ENCODE measurements at regions not wholly inside any gene's neighbourhood (a gene's known extent, or its start where the extent isn't known, plus 50 kb on each side); places are given as distances from the start of the nearest gene placed in this dataset.

- no peak overlapping the region for H3K4me2 ChIP-seq (ENCODE audit: low read length)
- no peaks in the 10 kb centered on the region for H3K9me2 ChIP-seq (replicated peaks; ENCODE audit: low read length)
- DNase-seq (no peak), ATAC-seq (no peak)
- TF ChIP-seq EZH2phosphoT487 (IDR thresholded peaks at IDR 0.05; ENCODE audit: borderline replicate concordance, low read length) (no peak), EZH2 (IDR thresholded peaks at IDR 0.05; ENCODE audit: low read length, unreplicated experiment) (no peak), CTCF (conservative IDR thresholded peaks at IDR 0.05; ENCODE audit: low read depth, low read length) (no peak)
- H3K9me3 ChIP-seq (ENCODE audit: low read length) = peaks cover 16% of the 10 kb centered on the region; the same call in 1 of the 2 replicates
- H3K27me3 ChIP-seq (ENCODE audit: low read length) = no peaks in the 10 kb centered on the region
- no peak overlapping the region for H2AFZ ChIP-seq (ENCODE audit: low read length)
- BruUV-seq (replicated peaks) = no TSS peak
- no peaks in the 10 kb centered on the region for H3K36me3 ChIP-seq (ENCODE audit: low read depth, low read length)
- no peaks in the 10 kb centered on the region for H4K20me1 ChIP-seq (ENCODE audit: low read length)
- no peak overlapping the region for H3K9ac ChIP-seq (ENCODE audit: low read length)
- H3K27ac ChIP-seq (ENCODE audit: low read length) = no peak overlapping the region
- ChIA-PET CTCF (no interaction called here), POLR2A (ENCODE audit: unreplicated experiment) (no interaction called here)
- intact Hi-C loops (cut with micrococcal nuclease) = no loop called here
- H3K4me3 ChIP-seq (ENCODE audit: low read length) = no peak overlapping the region
- H3K79me2 ChIP-seq (ENCODE audit: low read length) = no peaks in the 10 kb centered on the region
- H3F3A ChIP-seq (ENCODE audit: low read length, unreplicated experiment) = no peaks in the 10 kb centered on the region
- no peaks in the 10 kb centered on the region for H3K4me1 ChIP-seq (ENCODE audit: insufficient read depth, low read length)
Observed at GRCh38 chr20:60748086-60748485, 504.0 kb upstream of the CDH4 start.

- Histone ChIP-seq H3K36me3 (ENCODE audit: low read depth, low read length) (no peaks in the 10 kb centered on the region), H3K4me2 (ENCODE audit: low read length) (no peak overlapping the region), H3F3A (ENCODE audit: low read length, unreplicated experiment) (no peaks in the 10 kb centered on the region), H3K27ac (ENCODE audit: low read length) (no peak overlapping the region), H3K79me2 (ENCODE audit: low read length) (no peaks in the 10 kb centered on the region), H3K4me3 (ENCODE audit: low read length) (no peak overlapping the region), H2AFZ (ENCODE audit: low read length) (no peak overlapping the region), H3K4me1 (ENCODE audit: insufficient read depth, low read length) (no peaks in the 10 kb centered on the region), H3K9me2 (replicated peaks; ENCODE audit: low read length) (no peaks in the 10 kb centered on the region), H3K9me3 (ENCODE audit: low read length) (peaks cover 14% of the 10 kb centered on the region; the same call in 1 of the 2 replicates), H3K27me3 (ENCODE audit: low read length) (no peaks in the 10 kb centered on the region), H3K9ac (ENCODE audit: low read length) (no peak overlapping the region), H4K20me1 (ENCODE audit: low read length) (no peaks in the 10 kb centered on the region)
- intact Hi-C loops (cut with micrococcal nuclease) = no loop called here
- no peak for TF ChIP-seq EZH2 (IDR thresholded peaks at IDR 0.05; ENCODE audit: low read length, unreplicated experiment)
- TF ChIP-seq CTCF (conservative IDR thresholded peaks at IDR 0.05; ENCODE audit: low read depth, low read length) = no peak
- no peak for TF ChIP-seq EZH2phosphoT487 (IDR thresholded peaks at IDR 0.05; ENCODE audit: borderline replicate concordance, low read length)
- ChIA-PET POLR2A (ENCODE audit: unreplicated experiment) (no interaction called here), CTCF (no interaction called here)
- DNase-seq (no peak), ATAC-seq (no peak)
- BruUV-seq (replicated peaks) = no TSS peak
Observed at GRCh38 chr20:60749804-60750602, 502.1 kb upstream of the CDH4 start.

GRCh38 chr20:60750909-60751308 is 501.2 kb upstream of the CDH4 start:
- Histone ChIP-seq H3K9ac (ENCODE audit: low read length) (no peak overlapping the region), H2AFZ (ENCODE audit: low read length) (no peak overlapping the region), H3K4me2 (ENCODE audit: low read length) (no peak overlapping the region), H3K79me2 (ENCODE audit: low read length) (no peaks in the 10 kb centered on the region), H3K9me3 (ENCODE audit: low read length) (peaks cover 11% of the 10 kb centered on the region; the same call in 1 of the 2 replicates), H3K4me1 (ENCODE audit: insufficient read depth, low read length) (no peaks in the 10 kb centered on the region), H3K36me3 (ENCODE audit: low read depth, low read length) (no peaks in the 10 kb centered on the region), H3K9me2 (replicated peaks; ENCODE audit: low read length) (no peaks in the 10 kb centered on the region), H4K20me1 (ENCODE audit: low read length) (no peaks in the 10 kb centered on the region), H3K4me3 (ENCODE audit: low read length) (no peak overlapping the region), H3K27ac (ENCODE audit: low read length) (no peak overlapping the region), H3K27me3 (ENCODE audit: low read length) (no peaks in the 10 kb centered on the region), H3F3A (ENCODE audit: low read length, unreplicated experiment) (no peaks in the 10 kb centered on the region)
- POLR2A ChIA-PET (ENCODE audit: unreplicated experiment) = no interaction called here
- no TSS peak for BruUV-seq (replicated peaks)
- TF ChIP-seq EZH2 (IDR thresholded peaks at IDR 0.05; ENCODE audit: low read length, unreplicated experiment) (no peak), CTCF (conservative IDR thresholded peaks at IDR 0.05; ENCODE audit: low read depth, low read length) (no peak), EZH2phosphoT487 (IDR thresholded peaks at IDR 0.05; ENCODE audit: borderline replicate concordance, low read length) (no peak)
- CTCF ChIA-PET = no interaction called here
- intact Hi-C loops (cut with micrococcal nuclease) = no loop called here
- ATAC-seq = no peak
- no peak for DNase-seq
